HEK293 (cell line): ENCODE measurements at regions not wholly inside any gene's neighbourhood (a gene's known extent, or its start where the extent isn't known, plus 50 kb on each side); places are given as distances from the start of the nearest gene placed in this dataset.
"Not testable (repeated sequence)": the region's sequence is repeated elsewhere in the genome, so short reads cannot be mapped to it uniquely, and the experiment has no call there.

Source experiments
- TF ChIP-seq, protein P1 (sequence below): fragments of 450-650 bp; formaldehyde crosslinking; IDR thresholded peaks from 2 replicates; pipeline ENCODE4 v1.5.1; 2016; ENCODE audit warnings: missing biosample characterization, missing genetic modification characterization
- TF ChIP-seq, protein P2 (sequence below): fragments of 450-650 bp; formaldehyde crosslinking; IDR thresholded peaks from 2 replicates; pipeline ENCODE4 v1.5.1; 2016; ENCODE audit warnings: missing biosample characterization, missing genetic modification characterization

GRCh38 chr7:56466607-56467525, 350.6 kb upstream of the NUPR2 start:
- TF ChIP-seq, protein P1, sequence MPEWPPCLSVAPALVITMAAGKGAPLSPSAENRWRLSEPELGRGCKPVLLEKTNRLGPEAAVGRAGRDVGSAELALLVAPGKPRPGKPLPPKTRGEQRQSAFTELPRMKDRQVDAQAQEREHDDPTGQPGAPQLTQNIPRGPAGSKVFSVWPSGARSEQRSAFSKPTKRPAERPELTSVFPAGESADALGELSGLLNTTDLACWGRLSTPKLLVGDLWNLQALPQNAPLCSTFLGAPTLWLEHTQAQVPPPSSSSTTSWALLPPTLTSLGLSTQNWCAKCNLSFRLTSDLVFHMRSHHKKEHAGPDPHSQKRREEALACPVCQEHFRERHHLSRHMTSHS (tag by site-specific recombination) = not testable (repeated sequence)
- TF ChIP-seq, protein P2, sequence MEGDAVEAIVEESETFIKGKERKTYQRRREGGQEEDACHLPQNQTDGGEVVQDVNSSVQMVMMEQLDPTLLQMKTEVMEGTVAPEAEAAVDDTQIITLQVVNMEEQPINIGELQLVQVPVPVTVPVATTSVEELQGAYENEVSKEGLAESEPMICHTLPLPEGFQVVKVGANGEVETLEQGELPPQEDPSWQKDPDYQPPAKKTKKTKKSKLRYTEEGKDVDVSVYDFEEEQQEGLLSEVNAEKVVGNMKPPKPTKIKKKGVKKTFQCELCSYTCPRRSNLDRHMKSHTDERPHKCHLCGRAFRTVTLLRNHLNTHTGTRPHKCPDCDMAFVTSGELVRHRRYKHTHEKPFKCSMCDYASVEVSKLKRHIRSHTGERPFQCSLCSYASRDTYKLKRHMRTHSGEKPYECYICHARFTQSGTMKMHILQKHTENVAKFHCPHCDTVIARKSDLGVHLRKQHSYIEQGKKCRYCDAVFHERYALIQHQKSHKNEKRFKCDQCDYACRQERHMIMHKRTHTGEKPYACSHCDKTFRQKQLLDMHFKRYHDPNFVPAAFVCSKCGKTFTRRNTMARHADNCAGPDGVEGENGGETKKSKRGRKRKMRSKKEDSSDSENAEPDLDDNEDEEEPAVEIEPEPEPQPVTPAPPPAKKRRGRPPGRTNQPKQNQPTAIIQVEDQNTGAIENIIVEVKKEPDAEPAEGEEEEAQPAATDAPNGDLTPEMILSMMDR (tag by site-specific recombination) = not testable (repeated sequence)
